SH-SY5Y (cell line): ENCODE measurements at regions not wholly inside any gene's neighbourhood (a gene's known extent, or its start where the extent isn't known, plus 50 kb on each side); places are given as distances from the start of the nearest gene placed in this dataset.

Source experiments
- GATA2 ChIP-seq: IDR thresholded peaks from 2 replicates; pipeline ENCODE4 v1.6.1; 2011; ENCODE audit warnings: mild to moderate bottlenecking, low read depth, low read length
- GATA3 ChIP-seq: IDR thresholded peaks from 2 replicates; pipeline ENCODE4 v1.6.1; 2011; ENCODE audit warnings: low read depth, mild to moderate bottlenecking, low read length, moderate library complexity

GRCh38 chr4:18616720-18617119 lies 595.2 kb upstream of the LCORL start:
- TF ChIP-seq GATA3: no peak
- TF ChIP-seq GATA2: no peak

GRCh38 chr4:18611026-18611425 lies 589.5 kb upstream of the LCORL start:
- no peak for TF ChIP-seq GATA2

GRCh38 chr4:18608908-18609533 lies 587.5 kb upstream of the LCORL start:
- no peak for TF ChIP-seq GATA2

- TF ChIP-seq GATA3 (no peak), GATA2 (peak; percentile 48; the same call in 1 of the 2 replicates)
Observed at GRCh38 chr4:18593297-18594002, 571.9 kb upstream of the LCORL start.

GRCh38 chr4:18582841-18583240 lies 561.3 kb upstream of the LCORL start:
- TF ChIP-seq GATA3 (no peak), GATA2 (no peak)

GRCh38 chr4:18578307-18578706 lies 556.8 kb upstream of the LCORL start:
- TF ChIP-seq GATA3 (no peak), GATA2 (no peak)

GRCh38 chr4:18572481-18572880 lies 550.9 kb upstream of the LCORL start:
- TF ChIP-seq GATA3 (no peak), GATA2 (no peak)

- TF ChIP-seq GATA2 (no peak), GATA3 (no peak)
Observed at GRCh38 chr4:18571301-18571761, 549.8 kb upstream of the LCORL start.

GRCh38 chr4:18570370-18570769 lies 548.8 kb upstream of the LCORL start:
- TF ChIP-seq GATA2: no peak
- TF ChIP-seq GATA3: no peak

- TF ChIP-seq GATA2 (no peak), GATA3 (no peak)
Observed at GRCh38 chr4:18568600-18568999, 547.0 kb upstream of the LCORL start.

- TF ChIP-seq GATA3 (no peak; the same call in 1 of the 2 replicates), GATA2 (peak; percentile 70; the same call in 1 of the 2 replicates)
Observed at GRCh38 chr4:18566970-18567799, 545.6 kb upstream of the LCORL start.

GRCh38 chr4:18559492-18559891 lies 537.9 kb upstream of the LCORL start:
- TF ChIP-seq GATA2: no peak
- TF ChIP-seq GATA3: no peak

- TF ChIP-seq GATA3 (no peak), GATA2 (no peak)
Observed at GRCh38 chr4:18556402-18556801, 534.8 kb upstream of the LCORL start.

- TF ChIP-seq GATA3 (no peak), GATA2 (no peak)
Observed at GRCh38 chr4:18540349-18540748, 518.8 kb upstream of the LCORL start.

- TF ChIP-seq GATA2: no peak
Observed at GRCh38 chr4:18538121-18538520, 516.6 kb upstream of the LCORL start.

GRCh38 chr4:18536428-18536827 lies 514.9 kb upstream of the LCORL start:
- TF ChIP-seq GATA3: no peak
- TF ChIP-seq GATA2: peak; percentile 62
